HepG2 (cell line): ENCODE measurements at regions not wholly inside any gene's neighbourhood (a gene's known extent, or its start where the extent isn't known, plus 50 kb on each side); places are given as distances from the start of the nearest gene placed in this dataset.

Experiments used
- ATAC-seq: fragments of 200-7000 bp; cut with Tn5 transposase; 3 replicates; pipeline ENCODE4 v1.9.1; 2020; ENCODE audit warnings: mild to moderate bottlenecking, moderate library complexity
- BruUV-seq: library from RNA; stranded (reverse); fragments of 400-500 nt; replicated peaks from 2 replicates; lab custom pipeline; 2021; lab: Mats Ljungman, UMichigan
- CTCF ChIA-PET: fragments of 300-600 bp; formaldehyde crosslinking; extraction: SDS; loops from one replicate; lab custom pipeline; 2021; ENCODE audit warnings: low total read pairs, inconsistent platforms, low intra/inter-chr PET ratio; lab: Yijun Ruan, JAX
- POLR2A ChIA-PET: fragments of 350-600 bp; sonication (Branson Sonifier 250); formaldehyde crosslinking; loops from one replicate; lab custom pipeline; 2020; ENCODE audit warnings: antibody characterized with exemption, inconsistent platforms; lab: Yijun Ruan, JAX
- DNase-seq: peaks from one replicate; pipeline ENCODE4 v3.0.0-alpha.2; 2015; ENCODE audit warnings: low spot score
- FAIRE-seq: peaks from 3 replicates; lab custom pipeline; 2011; peaks lifted over from hg19 to GRCh38; lab: Jason Lieb, UNC
- H2AFZ ChIP-seq: one replicate; pipeline ENCODE4 v1.6.1; 2011; ENCODE audit warnings: low read length, inconsistent platforms
- H3K27ac ChIP-seq: fragments of 300-600 bp; 3 replicates; pipeline ENCODE4 v1.8.0; 2011; ENCODE audit warnings: mixed run types, mild to moderate bottlenecking, mixed read lengths, low read length, inconsistent platforms; ENCODE audit not compliant: insufficient read depth; ENCODE audit errors: extremely low read length
- H3K27me3 ChIP-seq, 2 experiments: fragments of 200-600 bp in 1 of 2; 2 replicates in 1 of 2; 3 replicates in 1 of 2; pipeline versions ENCODE4 v1.6.0 to v1.8.0; 2011; ENCODE audit warnings: low read length in 2 of 2, mild to moderate bottlenecking in 2 of 2, moderate library complexity in 2 of 2, inconsistent platforms in 1 of 2; ENCODE audit not compliant: insufficient read depth in 2 of 2, control insufficient read depth in 1 of 2
- H3K36me3 ChIP-seq, 2 experiments: fragments of 200-600 bp in 1 of 2; replicated peaks in 1 of 2; 2 replicates in 1 of 2; 3 replicates in 1 of 2; pipeline versions ENCODE4 v1.5.1 to v1.8.0; 2011; ENCODE audit warnings: low read length in 2 of 2, inconsistent platforms in 1 of 2; ENCODE audit not compliant: insufficient read depth in 2 of 2, control insufficient read depth in 1 of 2
- H3K4me1 ChIP-seq: 2 replicates; pipeline ENCODE4 v1.5.1; 2012; ENCODE audit warnings: low read length, inconsistent platforms; ENCODE audit not compliant: insufficient read depth
- H3K4me2 ChIP-seq: 2 replicates; pipeline ENCODE4 v1.6.0; 2011; ENCODE audit warnings: low read depth, low read length, inconsistent platforms
- H3K4me3 ChIP-seq, 3 experiments: fragments of 200-600 bp in 1 of 3; sonication (generic), shearing (Covaris generic) in 1 of 3; replicated peaks in 1 of 3; 2 replicates each; pipeline ENCODE4 v1.5.1; 2011 to 2016; ENCODE audit warnings: low read length in 3 of 3, inconsistent platforms in 2 of 3, low read depth in 2 of 3, mild to moderate bottlenecking in 2 of 3, control low read depth in 1 of 3, mixed read lengths in 1 of 3; ENCODE audit not compliant: insufficient read depth in 1 of 3
- H3K79me2 ChIP-seq: one replicate; pipeline ENCODE4 v1.6.1; 2011; ENCODE audit warnings: low read length, inconsistent platforms; ENCODE audit not compliant: insufficient read depth
- H3K9ac ChIP-seq: 2 replicates; pipeline ENCODE4 v1.6.0; 2011; ENCODE audit warnings: mild to moderate bottlenecking, low read depth, low read length, inconsistent platforms; ENCODE audit not compliant: insufficient read depth
- H3K9me3 ChIP-seq: 2 replicates; pipeline ENCODE4 v1.5.1; 2012; ENCODE audit warnings: mild to moderate bottlenecking, low read length
- H4K20me1 ChIP-seq: 2 replicates; pipeline ENCODE4 v1.6.0; 2011; ENCODE audit warnings: inconsistent platforms, mild to moderate bottlenecking, low read length, moderate library complexity; ENCODE audit not compliant: insufficient read depth
- ETV5 ChIP-seq: IDR thresholded peaks from 2 replicates; pipeline ENCODE4 v1.6.1; 2018; ENCODE audit warnings: missing biosample characterization, missing genetic modification reagents, inconsistent platforms, borderline replicate concordance
- FOXK2 ChIP-seq: fragments of 450-650 bp; IDR thresholded peaks from 2 replicates; pipeline ENCODE4 v1.6.1; 2016
- GTF2F1 ChIP-seq: fragments of 150-350 bp; IDR thresholded peaks from 2 replicates; pipeline ENCODE4 v1.6.1; 2014; ENCODE audit warnings: low read length
- MAFG ChIP-seq: sonication (generic); formaldehyde crosslinking; IDR thresholded peaks from 2 replicates; pipeline ENCODE4 v1.5.1; 2020; ENCODE audit warnings: mild to moderate bottlenecking, missing genetic modification reagents
- MIXL1 ChIP-seq: IDR thresholded peaks from 2 replicates; pipeline ENCODE4 v1.6.1; 2016
- PHB2 ChIP-seq: fragments of 450-650 bp; IDR thresholded peaks from 2 replicates; pipeline ENCODE4 v1.6.1; 2018; ENCODE audit not compliant: partially characterized antibody
- RORA ChIP-seq: sonication (generic); formaldehyde crosslinking; IDR thresholded peaks from 2 replicates; pipeline ENCODE4 v1.5.0; 2020; ENCODE audit warnings: mild to moderate bottlenecking, missing genetic modification reagents, moderate library complexity
- SP1 ChIP-seq, 2 experiments: fragments of 450-650 bp in 1 of 2; sonication (generic) in 1 of 2; formaldehyde crosslinking in 1 of 2; IDR thresholded peaks; 2 replicates each; pipeline versions ENCODE4 v1.4.0 to v1.6.1; 2016 to 2020; ENCODE audit warnings: missing genetic modification reagents in 1 of 2
- ZMYM4 ChIP-seq: sonication (generic); formaldehyde crosslinking; IDR thresholded peaks from 2 replicates; pipeline ENCODE4 v1.8.1; 2023; ENCODE audit warnings: mild to moderate bottlenecking, missing genetic modification reagents
- ZNF569 ChIP-seq: sonication (generic); formaldehyde crosslinking; IDR thresholded peaks from 2 replicates; pipeline ENCODE4 v1.5.0; 2020; ENCODE audit warnings: mild to moderate bottlenecking, missing genetic modification reagents, moderate library complexity, borderline replicate concordance
- WGBS: methylation state at CpG from one replicate; pipeline ENCODE4 v1.1.6; 2017; ENCODE audit warnings: low lambda C conversion rate; 5-methylcytosine and 5-hydroxymethylcytosine counted together
- in situ Hi-C: cut with HindIII; loops from 2 replicates; pipeline ENCODE4 v1.10.0; 2017; ENCODE audit warnings: low pct_unique_long_range_greater_than_20kb; ENCODE audit not compliant: extremely low pct_ligation_motif_present
- intact Hi-C: fragments of 100-400 bp; cut with micrococcal nuclease; formaldehyde crosslinking; loops from one replicate; pipeline ENCODE4 v1.10.0; 2022; ENCODE audit not compliant: unreplicated experiment
- TF ChIP-seq, protein P1 (sequence below): sonication (generic); formaldehyde crosslinking; conservative IDR thresholded peaks from 2 replicates; pipeline ENCODE4 v1.8.0; 2022; ENCODE audit warnings: mild to moderate bottlenecking, moderate library complexity, missing genetic modification reagents
- TF ChIP-seq, protein P2 (sequence below): sonication (generic); formaldehyde crosslinking; IDR thresholded peaks from 2 replicates; pipeline ENCODE4 v1.4.0; 2020; ENCODE audit warnings: mild to moderate bottlenecking, missing genetic modification reagents
- TF ChIP-seq, protein P3 (sequence below): sonication (generic); formaldehyde crosslinking; IDR thresholded peaks from 2 replicates; pipeline ENCODE4 v1.8.1; 2022; ENCODE audit warnings: mild to moderate bottlenecking, missing genetic modification reagents

DNA sequence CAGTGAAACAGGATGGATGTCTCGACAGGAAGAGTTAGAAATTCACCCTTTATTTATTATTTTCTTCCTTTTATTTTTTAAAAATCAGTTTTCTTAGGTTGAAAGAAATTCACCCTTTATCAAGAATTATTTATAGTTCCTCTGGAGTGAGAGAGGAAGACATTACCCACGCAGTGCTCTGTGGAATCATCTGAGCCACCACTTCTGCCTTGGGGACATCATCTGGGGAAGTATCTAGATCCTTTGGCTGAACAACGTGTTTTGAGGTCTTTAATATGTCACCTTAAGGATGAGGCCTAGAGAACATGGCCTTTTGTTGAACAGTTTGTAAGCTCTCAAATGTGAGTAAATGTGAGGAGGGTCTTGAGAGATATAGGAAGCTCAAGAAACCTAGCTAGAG, 183.3 kb downstream of the UTP18 start (continued):
- TF ChIP-seq, protein P1, sequence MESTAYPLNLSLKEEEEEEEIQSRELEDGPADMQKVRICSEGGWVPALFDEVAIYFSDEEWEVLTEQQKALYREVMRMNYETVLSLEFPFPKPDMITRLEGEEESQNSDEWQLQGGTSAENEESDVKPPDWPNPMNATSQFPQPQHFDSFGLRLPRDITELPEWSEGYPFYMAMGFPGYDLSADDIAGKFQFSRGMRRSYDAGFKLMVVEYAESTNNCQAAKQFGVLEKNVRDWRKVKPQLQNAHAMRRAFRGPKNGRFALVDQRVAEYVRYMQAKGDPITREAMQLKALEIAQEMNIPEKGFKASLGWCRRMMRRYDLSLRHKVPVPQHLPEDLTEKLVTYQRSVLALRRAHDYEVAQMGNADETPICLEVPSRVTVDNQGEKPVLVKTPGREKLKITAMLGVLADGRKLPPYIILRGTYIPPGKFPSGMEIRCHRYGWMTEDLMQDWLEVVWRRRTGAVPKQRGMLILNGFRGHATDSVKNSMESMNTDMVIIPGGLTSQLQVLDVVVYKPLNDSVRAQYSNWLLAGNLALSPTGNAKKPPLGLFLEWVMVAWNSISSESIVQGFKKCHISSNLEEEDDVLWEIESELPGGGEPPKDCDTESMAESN (CRISPR knock-in tag): no peak
- TF ChIP-seq RORA (no peak), ZMYM4 (no peak), ZNF569 (no peak), ETV5 (CRISPR knock-in tag) (no peak), MAFG (no peak), MIXL1 (no peak), SP1 (IDR thresholded peaks at IDR 0.05) (no peak), SP1 (CRISPR knock-in tag; IDR thresholded peaks at IDR 0.05) (no peak)

DNA sequence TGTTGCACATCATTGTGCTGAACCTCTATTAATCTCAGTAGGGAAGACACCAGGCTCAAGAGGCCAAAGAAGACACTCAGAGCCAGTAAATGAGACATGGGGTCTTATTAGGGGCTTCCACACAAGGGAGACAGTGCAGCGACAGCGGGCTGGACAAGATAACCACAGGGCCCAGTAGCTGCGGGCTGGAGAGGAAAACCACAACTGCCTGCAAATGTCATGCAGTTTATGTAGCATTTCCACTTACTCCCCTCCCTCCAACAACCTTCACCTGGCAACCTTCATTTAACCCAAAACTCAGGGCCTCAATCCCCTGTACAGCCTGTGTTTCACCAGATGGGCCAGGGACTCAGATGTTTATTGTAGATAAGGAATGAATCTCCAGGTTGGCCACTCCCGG, 185.6 kb downstream of the UTP18 start:
- Histone ChIP-seq H3K4me3 (no peak overlapping the region), H3K79me2 (no peaks in the 10 kb centered on the region), H3K9me3 (no peaks in the 10 kb centered on the region), H3K9ac (no peak overlapping the region), H3K4me1 (no peaks in the 10 kb centered on the region), H3K4me2 (no peak overlapping the region), H4K20me1 (no peaks in the 10 kb centered on the region), H3K27me3 (no peaks in the 10 kb centered on the region), H2AFZ (no peak overlapping the region), H3K27ac (no peak overlapping the region), H3K36me3 (no peaks in the 10 kb centered on the region)
- CTCF ChIA-PET: no interaction called here
- intact Hi-C loops: no loop called here
- in situ Hi-C loops: no loop called here
- no peak for TF ChIP-seq PHB2
- TF ChIP-seq, protein P2, sequence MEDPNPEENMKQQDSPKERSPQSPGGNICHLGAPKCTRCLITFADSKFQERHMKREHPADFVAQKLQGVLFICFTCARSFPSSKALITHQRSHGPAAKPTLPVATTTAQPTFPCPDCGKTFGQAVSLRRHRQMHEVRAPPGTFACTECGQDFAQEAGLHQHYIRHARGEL (CRISPR knock-in tag): no peak
- no peak for TF ChIP-seq GTF2F1
- TF ChIP-seq, protein P3, sequence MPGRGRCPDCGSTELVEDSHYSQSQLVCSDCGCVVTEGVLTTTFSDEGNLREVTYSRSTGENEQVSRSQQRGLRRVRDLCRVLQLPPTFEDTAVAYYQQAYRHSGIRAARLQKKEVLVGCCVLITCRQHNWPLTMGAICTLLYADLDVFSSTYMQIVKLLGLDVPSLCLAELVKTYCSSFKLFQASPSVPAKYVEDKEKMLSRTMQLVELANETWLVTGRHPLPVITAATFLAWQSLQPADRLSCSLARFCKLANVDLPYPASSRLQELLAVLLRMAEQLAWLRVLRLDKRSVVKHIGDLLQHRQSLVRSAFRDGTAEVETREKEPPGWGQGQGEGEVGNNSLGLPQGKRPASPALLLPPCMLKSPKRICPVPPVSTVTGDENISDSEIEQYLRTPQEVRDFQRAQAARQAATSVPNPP (CRISPR knock-in tag): no peak
- no peak for TF ChIP-seq FOXK2
- ATAC-seq (no peak), DNase-seq (no peak), FAIRE-seq (no peak)
- no TSS peak for BruUV-seq
- POLR2A ChIA-PET: no interaction called here
- WGBS: 30% methylated on average over 4 of the region's 4 CpGs
